Stomach (tissue), 8 donors: ENCODE measurements at regions not wholly inside any gene's neighbourhood (a gene's known extent, or its start where the extent isn't known, plus 50 kb on each side); places are given as distances from the start of the nearest gene placed in this dataset.
"Not testable (repeated sequence)": the region's sequence is repeated elsewhere in the genome, so short reads cannot be mapped to it uniquely, and the experiment has no call there.

Source experiments
- DNase-seq, 2 donors: peaks; one replicate each; pipeline versions ENCODE4 v3.0.0 to v3.0.0-alpha.2; 2013 to 2019
- H3K27ac ChIP-seq, 5 donors: fragments of 200-600 bp in 4 of 5; sonication (generic) in 4 of 5; one replicate each; pipeline ENCODE4 v1.5.1; 2013 to 2019; ENCODE audit warnings: mild to moderate bottlenecking in 1 of 5, moderate library complexity in 1 of 5
- H3K27me3 ChIP-seq, 3 donors: fragments of 200-600 bp; sonication (generic); one replicate each; pipeline ENCODE4 v1.5.1; 2017 to 2019; ENCODE audit warnings: mixed run types in 1 of 3
- H3K36me3 ChIP-seq, 4 donors: fragments of 200-600 bp; sonication (generic); 1 replicate in 3 of 4; 2 replicates in 1 of 4; pipeline ENCODE4 v1.5.1; 2016 to 2019
- H3K4me1 ChIP-seq, 4 donors: fragments of 200-600 bp; sonication (generic); one replicate each; pipeline ENCODE4 v1.5.1; 2016 to 2019
- H3K4me3 ChIP-seq, 4 donors: fragments of 200-600 bp; sonication (generic) in 3 of 4; one replicate each; pipeline ENCODE4 v1.5.1; 2016 to 2019; ENCODE audit warnings: mild to moderate bottlenecking in 1 of 4
- H3K9me3 ChIP-seq, 4 donors: fragments of 200-600 bp; sonication (generic); one replicate each; pipeline ENCODE4 v1.5.1; 2016 to 2019
- CTCF ChIP-seq, 7 experiments: fragments of 450-650 bp in 4 of 7; fragments of 200-600 bp in 3 of 7; sonication (generic) in 3 of 7; IDR thresholded peaks; one replicate each; pipeline ENCODE4 v1.5.1; 2016 to 2019; ENCODE audit warnings: antibody characterized with exemption in 7 of 7, control low read depth in 2 of 7, mild to moderate bottlenecking in 1 of 7
- EP300 ChIP-seq: sonication (generic); formaldehyde crosslinking; IDR thresholded peaks from one replicate; pipeline ENCODE4 v1.6.1; 2017; ENCODE audit warnings: antibody characterized with exemption
- POLR2A ChIP-seq, 4 donors: fragments of 450-650 bp; IDR thresholded peaks; one replicate each; pipeline ENCODE4 v1.6.1; 2016; ENCODE audit warnings: antibody characterized with exemption in 4 of 4, control low read depth in 2 of 4, mild to moderate bottlenecking in 1 of 4, moderate library complexity in 1 of 4
- POLR2AphosphoS5 ChIP-seq, 3 donors: sonication (generic); formaldehyde crosslinking; IDR thresholded peaks; one replicate each; pipeline ENCODE4 v1.6.1; 2016; ENCODE audit warnings: antibody characterized with exemption in 3 of 3
- WGBS, 5 donors: extraction: QIAGEN DNeasy Blood & Tissue Kit in 3 of 5; methylation state at CpG; one replicate each; pipeline versions ENCODE4 v1.1.5 to v1.1.7; 2013 to 2018; 5-methylcytosine and 5-hydroxymethylcytosine counted together
- intact Hi-C: fragments of 100-400 bp; cut with DNase I; formaldehyde crosslinking; loops from one replicate; pipeline ENCODE4 v1.15.1; 2023; ENCODE audit warnings: low total_unique reads
- donor health status: healthy with polysubstance abuse.
- donor health status: Bipolar disorder and iron deficiency.
- donor health status: healthy.

- no peak for DNase-seq
- intact Hi-C loops = no loop called here
- no peak for TF ChIP-seq CTCF (IDR thresholded peaks at IDR 0.05)
- TF ChIP-seq POLR2A (IDR thresholded peaks at IDR 0.05) = no peak
- TF ChIP-seq POLR2AphosphoS5 (IDR thresholded peaks at IDR 0.05) = no peak
- TF ChIP-seq EP300 = no peak
Measured at GRCh38 chr12:19775241-19775640, 335.9 kb downstream of the AEBP2 start.

GRCh38 chr12:19775976-19776375 lies 336.7 kb downstream of the AEBP2 start:
- intact Hi-C loops, H3K9me3 ChIP-seq, DNase-seq, H3K4me3 ChIP-seq, H3K36me3 ChIP-seq, H3K27ac ChIP-seq: not testable (repeated sequence)
- H3K4me1 ChIP-seq = peaks cover 0 to 10% (median 0%) of the 10 kb centered on the region in 4 donors
- peaks cover 0 to 17% (median 0%) of the 10 kb centered on the region in 3 donors for H3K27me3 ChIP-seq
- WGBS, 5 donors = 93 to 96% (median 95%) methylated on average over 19 of the region's 19 CpGs

More at GRCh38 chr12:19775241-19775640, 335.9 kb downstream of the AEBP2 start:
- Histone ChIP-seq H3K27me3 (peaks cover 0 to 14% (median 0%) of the 10 kb centered on the region in 3 donors), H3K36me3 (no peaks in the 10 kb centered on the region), H3K27ac (no peak overlapping the region), H3K9me3 (no peaks in the 10 kb centered on the region), H3K4me1 (peaks cover 0 to 5% (median 0%) of the 10 kb centered on the region in 4 donors), H3K4me3 (no peak overlapping the region)
- 84 to 91% (median 88%) methylated on average over 14 to 15 of the region's 15 CpGs for WGBS, 5 donors

DNA sequence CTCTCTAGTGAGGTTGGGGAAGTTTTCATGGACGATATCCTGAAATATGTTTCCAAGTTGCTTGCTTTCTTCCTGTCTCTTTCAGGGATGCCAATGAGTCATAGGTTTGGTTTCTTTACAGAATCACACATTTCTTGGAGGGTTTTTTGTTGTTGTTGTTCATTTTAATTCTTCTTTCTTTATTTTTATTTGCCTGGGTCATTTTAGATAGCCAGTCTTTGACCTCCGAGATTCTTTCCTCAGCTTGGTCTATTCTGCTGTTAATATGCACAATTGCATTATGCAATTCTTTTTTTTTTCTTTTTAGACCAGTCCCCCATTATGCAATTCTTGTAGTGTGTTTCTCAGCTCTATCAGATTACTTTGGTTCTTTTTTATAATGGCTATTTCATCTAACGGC lies 338.9 kb downstream of the AEBP2 start:
- intact Hi-C loops = no loop called here

DNA sequence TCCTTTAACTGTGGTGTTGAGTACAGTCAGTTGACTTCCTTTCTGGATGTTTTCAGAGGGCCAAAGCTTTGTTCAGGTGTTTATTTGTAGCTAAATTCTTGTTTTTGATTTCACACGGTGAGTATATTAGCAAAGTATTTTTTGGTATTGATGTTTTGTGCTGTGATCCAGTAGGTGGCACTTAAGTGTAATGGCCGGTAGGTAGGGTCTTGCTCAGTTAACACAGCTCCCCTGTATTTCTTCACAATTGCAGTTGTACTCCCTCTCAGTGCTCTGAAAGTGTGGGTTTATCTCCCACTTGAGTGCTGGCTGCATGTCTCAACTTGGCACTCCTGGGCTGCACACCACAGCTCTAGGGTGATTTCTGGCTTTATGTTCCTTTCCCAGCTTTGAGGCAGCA lies 339.5 kb downstream of the AEBP2 start:
- TF ChIP-seq POLR2A (IDR thresholded peaks at IDR 0.05) = no peak
- TF ChIP-seq CTCF (IDR thresholded peaks at IDR 0.05) = no peak
- no peak for TF ChIP-seq POLR2AphosphoS5 (IDR thresholded peaks at IDR 0.05)
- TF ChIP-seq EP300 = no peak
- Histone ChIP-seq H3K27me3 (peaks cover 0 to 17% (median 0%) of the 10 kb centered on the region in 3 donors), H3K4me1 (peaks cover 0 to 10% (median 0%) of the 10 kb centered on the region in 4 donors), H3K9me3 (no peaks in the 10 kb centered on the region), H3K4me3 (no peak overlapping the region), H3K27ac (no peak overlapping the region), H3K36me3 (no peaks in the 10 kb centered on the region)
- no peak for DNase-seq
- 42 to 78% (median 65%) methylated on average over 2 of the region's 2 CpGs for WGBS, 5 donors
- intact Hi-C loops = no loop called here

More for the DNA sequence above, 338.9 kb downstream of the AEBP2 start:
- H3K27ac ChIP-seq = no peak overlapping the region
- H3K27me3 ChIP-seq = peaks cover 0 to 17% (median 0%) of the 10 kb centered on the region in 3 donors
- no peak overlapping the region for H3K4me3 ChIP-seq
- DNase-seq = no peak
- H3K9me3 ChIP-seq = no peaks in the 10 kb centered on the region
- TF ChIP-seq EP300 (no peak), POLR2AphosphoS5 (IDR thresholded peaks at IDR 0.05) (no peak), CTCF (IDR thresholded peaks at IDR 0.05) (no peak)
- peaks cover 0 to 10% (median 0%) of the 10 kb centered on the region in 4 donors for H3K4me1 ChIP-seq
- H3K36me3 ChIP-seq = no peaks in the 10 kb centered on the region
- WGBS, 5 donors = 35 to 76% (median 74%) methylated on average over 3 of the region's 3 CpGs

DNA sequence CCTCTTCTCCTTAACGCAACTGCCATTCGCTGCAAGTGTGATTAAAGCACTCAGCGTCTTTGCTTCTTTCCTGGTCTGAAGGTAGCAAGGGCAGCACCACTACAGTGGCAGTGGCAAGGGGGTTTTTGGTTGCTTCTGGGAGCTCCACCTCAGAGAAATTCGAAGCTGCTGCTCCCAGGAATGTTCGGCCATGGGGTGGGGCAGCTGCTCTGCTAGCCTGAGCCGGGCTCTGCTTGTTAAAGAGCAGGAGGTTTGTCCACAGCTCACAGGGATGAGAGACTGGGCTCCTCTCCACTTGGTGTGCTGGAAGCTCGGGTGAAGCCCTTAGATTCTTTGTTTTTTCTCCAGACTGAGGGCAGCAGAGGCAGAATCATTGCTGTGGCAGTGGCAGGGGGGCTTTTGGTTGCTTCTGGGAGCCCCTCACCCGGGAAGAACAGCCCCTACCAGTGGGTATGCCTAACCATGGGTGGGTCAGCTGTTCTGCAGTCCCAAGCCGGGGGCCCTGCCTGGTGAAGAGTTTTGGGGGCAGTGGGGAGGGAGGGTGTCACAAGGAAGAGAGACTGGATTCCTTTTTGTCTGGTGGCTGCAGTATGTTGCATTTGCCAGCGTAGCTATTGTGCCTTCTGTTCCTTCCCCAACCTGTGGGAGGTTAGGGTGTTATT lies 340.2 kb downstream of the AEBP2 start:
- intact Hi-C loops = no loop called here
- H3K27ac ChIP-seq = no peak overlapping the region
- no peak overlapping the region for H3K4me3 ChIP-seq
- peaks cover 0 to 17% (median 0%) of the 10 kb centered on the region in 3 donors for H3K27me3 ChIP-seq
- H3K36me3 ChIP-seq = no peaks in the 10 kb centered on the region
- peak in 1 of 2 donors; percentile 63 for DNase-seq
- peaks cover 0 to 10% (median 0%) of the 10 kb centered on the region in 4 donors for H3K4me1 ChIP-seq
- peaks cover 0 to 3% (median 0%) of the 10 kb centered on the region in 4 donors for H3K9me3 ChIP-seq
- 43 to 60% (median 56%) methylated on average over 8 to 10 of the region's 10 CpGs for WGBS, 5 donors
- TF ChIP-seq CTCF (IDR thresholded peaks at IDR 0.05) (no peak), POLR2AphosphoS5 (IDR thresholded peaks at IDR 0.05) (no peak), EP300 (no peak), POLR2A (IDR thresholded peaks at IDR 0.05) (no peak)
